SK-N-MC (cell line): ENCODE measurements at regions not wholly inside any gene's neighbourhood (a gene's known extent, or its start where the extent isn't known, plus 50 kb on each side); places are given as distances from the start of the nearest gene placed in this dataset.
A peak's percentile ranks its signal among the peaks of the same experiment; 100 is the strongest.

Experiments used
- EZH2 ChIP-seq: fragments of 200-600 bp; sonication (generic); IDR thresholded peaks from one replicate; pipeline ENCODE4 v1.6.1; 2017; ENCODE audit warnings: antibody characterized with exemption
- POLR2AphosphoS5 ChIP-seq: IDR thresholded peaks from 2 replicates; pipeline ENCODE4 v1.6.1; 2012; ENCODE audit warnings: mild to moderate bottlenecking, low read depth, low read length, borderline replicate concordance

DNA sequence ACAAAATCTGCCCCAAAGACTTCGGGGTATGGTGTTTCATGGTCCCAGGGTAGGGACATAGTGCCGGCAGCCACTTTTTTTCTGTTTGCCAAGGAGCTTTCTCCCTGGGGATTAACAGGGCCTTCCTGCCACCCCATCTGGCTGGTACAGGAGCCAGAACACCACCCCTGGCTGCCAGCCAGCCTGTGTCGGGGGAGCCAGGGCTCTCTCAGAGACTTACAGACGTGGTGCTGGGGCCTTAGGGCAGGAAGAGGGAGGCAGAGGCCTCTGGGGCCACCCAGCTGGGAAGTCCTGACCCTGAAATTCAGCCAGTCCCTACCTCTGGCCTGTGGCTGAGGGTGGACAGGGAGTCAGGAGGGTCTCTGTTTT is 52.4 kb upstream of the CDON start:
- TF ChIP-seq EZH2, result no peak
- TF ChIP-seq POLR2AphosphoS5, result peak; percentile 37; the same call in 1 of the 2 replicates
